ENCODE measurements at regions not wholly inside any gene's neighbourhood (a gene's known extent, or its start where the extent isn't known, plus 50 kb on each side); places are given as distances from the start of the nearest gene placed in this dataset.

GRCh38 chr16:9500872-9501271, 409.4 kb downstream of the HAPSTR1 start:
- in situ Hi-C loops (cut with HindIII; ENCODE audit: low sequenced_read_pairs), result no loop called here

- in situ Hi-C loops (cut with HindIII; ENCODE audit: low sequenced_read_pairs), result no loop called here
Measured at GRCh38 chr16:9503251-9503984, 412.0 kb downstream of the HAPSTR1 start.

- in situ Hi-C loops (cut with HindIII; ENCODE audit: low sequenced_read_pairs), result no loop called here
Measured at GRCh38 chr16:9508328-9508936, 417.0 kb downstream of the HAPSTR1 start.

- in situ Hi-C loops (cut with HindIII; ENCODE audit: low sequenced_read_pairs), result no loop called here
Measured at GRCh38 chr16:9509663-9510062, 418.2 kb downstream of the HAPSTR1 start.

GRCh38 chr16:9511389-9511788, 419.9 kb downstream of the HAPSTR1 start:
- in situ Hi-C loops (cut with HindIII; ENCODE audit: low sequenced_read_pairs), result no loop called here

- in situ Hi-C loops (cut with HindIII; ENCODE audit: low sequenced_read_pairs), result no loop called here
Measured at GRCh38 chr16:9516444-9516843, 425.0 kb downstream of the HAPSTR1 start.

- in situ Hi-C loops (cut with HindIII; ENCODE audit: low sequenced_read_pairs), result no loop called here
Measured at GRCh38 chr16:9518051-9518450, 426.6 kb downstream of the HAPSTR1 start.

- in situ Hi-C loops (cut with HindIII; ENCODE audit: low sequenced_read_pairs), result no loop called here
Measured at GRCh38 chr16:9518581-9518980, 427.1 kb downstream of the HAPSTR1 start.

GRCh38 chr16:9521749-9522370, 430.4 kb downstream of the HAPSTR1 start:
- in situ Hi-C loops (cut with HindIII; ENCODE audit: low sequenced_read_pairs), result no loop called here

- in situ Hi-C loops (cut with HindIII; ENCODE audit: low sequenced_read_pairs), result no loop called here
Measured at GRCh38 chr16:9522614-9523013, 431.2 kb downstream of the HAPSTR1 start.

- in situ Hi-C loops (cut with HindIII; ENCODE audit: low sequenced_read_pairs), result no loop called here
Measured at GRCh38 chr16:9523994-9524393, 432.6 kb downstream of the HAPSTR1 start.

- in situ Hi-C loops (cut with HindIII; ENCODE audit: low sequenced_read_pairs), result no loop called here
Measured at GRCh38 chr16:9525037-9525436, 433.6 kb downstream of the HAPSTR1 start.

GRCh38 chr16:9526791-9527190, 435.3 kb downstream of the HAPSTR1 start:
- in situ Hi-C loops (cut with HindIII; ENCODE audit: low sequenced_read_pairs), result no loop called here

GRCh38 chr16:9527976-9528375, 436.5 kb downstream of the HAPSTR1 start:
- in situ Hi-C loops (cut with HindIII; ENCODE audit: low sequenced_read_pairs), result no loop called here

- in situ Hi-C loops (cut with HindIII; ENCODE audit: low sequenced_read_pairs), result no loop called here
Measured at GRCh38 chr16:9528511-9529079, 437.2 kb downstream of the HAPSTR1 start.

GRCh38 chr16:9533042-9533441, 441.6 kb downstream of the HAPSTR1 start:
- in situ Hi-C loops (cut with HindIII; ENCODE audit: low sequenced_read_pairs), result no loop called here

- in situ Hi-C loops (cut with HindIII; ENCODE audit: low sequenced_read_pairs), result no loop called here
Measured at GRCh38 chr16:9534759-9535158, 443.3 kb downstream of the HAPSTR1 start.

GRCh38 chr16:9536905-9537304, 445.5 kb downstream of the HAPSTR1 start:
- in situ Hi-C loops (cut with HindIII; ENCODE audit: low sequenced_read_pairs), result no loop called here

- in situ Hi-C loops (cut with HindIII; ENCODE audit: low sequenced_read_pairs), result no loop called here
Measured at GRCh38 chr16:9539346-9539745, 447.9 kb downstream of the HAPSTR1 start.

GRCh38 chr16:9541723-9542122, 450.3 kb downstream of the HAPSTR1 start:
- in situ Hi-C loops (cut with HindIII; ENCODE audit: low sequenced_read_pairs), result no loop called here

GRCh38 chr16:9542165-9542755, 450.8 kb downstream of the HAPSTR1 start:
- in situ Hi-C loops (cut with HindIII; ENCODE audit: low sequenced_read_pairs), result no loop called here

Measured in DLD1 (cell line).